Neutrophil (primary cell): ENCODE measurements at regions not wholly inside any gene's neighbourhood (a gene's known extent, or its start where the extent isn't known, plus 50 kb on each side); places are given as distances from the start of the nearest gene placed in this dataset.
"Not testable (repeated sequence)": the region's sequence is repeated elsewhere in the genome, so short reads cannot be mapped to it uniquely, and the experiment has no call there.

ENCODE experiments used
- H3K27ac ChIP-seq: fragments of 200-600 bp; sonication (generic); 2 replicates; pipeline ENCODE4 v1.5.1; 2016; ENCODE audit warnings: mild to moderate bottlenecking, moderate library complexity
- H3K27me3 ChIP-seq: fragments of 200-600 bp; sonication (generic); 2 replicates; pipeline ENCODE4 v1.6.0; 2016; ENCODE audit warnings: mild to moderate bottlenecking
- H3K36me3 ChIP-seq: fragments of 200-600 bp; sonication (generic); 2 replicates; pipeline ENCODE4 v1.5.1; 2017
- H3K4me1 ChIP-seq, 2 experiments: fragments of 200-600 bp in 1 of 2; sonication (generic) in 1 of 2; 1 replicate in 1 of 2; 2 replicates in 1 of 2; pipeline versions ENCODE4 v1.5.1 to v1.6.1; 2013 to 2016; ENCODE audit warnings: low read depth in 1 of 2, low read length in 1 of 2, mild to moderate bottlenecking in 1 of 2, moderate library complexity in 1 of 2; ENCODE audit not compliant: control insufficient read depth in 1 of 2, insufficient read depth in 1 of 2
- H3K4me3 ChIP-seq, 2 experiments: fragments of 200-600 bp in 1 of 2; sonication (generic) in 1 of 2; 1 replicate in 1 of 2; 2 replicates in 1 of 2; pipeline ENCODE4 v1.5.1; 2013 to 2016; ENCODE audit warnings: low read depth in 1 of 2, low read length in 1 of 2, mild to moderate bottlenecking in 1 of 2, moderate library complexity in 1 of 2
- H3K9me3 ChIP-seq: fragments of 200-600 bp; sonication (generic); 2 replicates; pipeline ENCODE4 v1.5.1; 2016
- CTCF ChIP-seq: fragments of 200-600 bp; sonication (generic); IDR thresholded peaks from 2 replicates; pipeline ENCODE4 v1.5.1; 2016; ENCODE audit warnings: antibody characterized with exemption

- not testable (repeated sequence) for H3K27me3 ChIP-seq, H3K9me3 ChIP-seq, H3K36me3 ChIP-seq, H3K27ac ChIP-seq, H3K4me3 ChIP-seq, H3K4me1 ChIP-seq
Measured at GRCh38 chr15:31643955-31644354, 317.3 kb downstream of the KLF13 start.

GRCh38 chr15:31644761-31645160 lies 318.1 kb downstream of the KLF13 start:
- H3K36me3 ChIP-seq, H3K4me1 ChIP-seq, H3K27ac ChIP-seq, H3K9me3 ChIP-seq, H3K27me3 ChIP-seq, H3K4me3 ChIP-seq: not testable (repeated sequence)

GRCh38 chr15:31647337-31647826 lies 320.7 kb downstream of the KLF13 start:
- H3K9me3 ChIP-seq, H3K27me3 ChIP-seq, H3K4me3 ChIP-seq, H3K36me3 ChIP-seq, H3K27ac ChIP-seq, H3K4me1 ChIP-seq: not testable (repeated sequence)

DNA sequence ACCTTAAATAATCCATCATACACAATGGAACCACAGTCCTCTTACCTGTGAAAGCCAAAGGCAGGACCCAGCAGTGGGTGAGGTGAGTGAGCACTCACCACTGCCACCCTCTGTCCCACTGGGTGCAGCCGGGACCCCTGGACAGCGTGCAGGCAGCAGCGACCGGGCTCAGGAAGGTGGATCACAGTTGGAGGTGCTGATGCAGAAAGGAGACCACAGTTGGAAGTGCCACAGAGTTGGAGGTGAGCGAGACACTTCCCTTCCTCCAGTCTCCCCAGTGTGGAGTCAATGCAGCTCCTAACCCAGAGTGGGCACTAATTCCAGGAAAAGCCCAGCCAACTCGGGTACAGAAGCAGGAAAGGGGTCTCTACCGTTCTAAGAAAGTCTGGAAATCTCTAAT lies 323.0 kb downstream of the KLF13 start:
- not testable (repeated sequence) for H3K36me3 ChIP-seq, H3K27ac ChIP-seq, H3K27me3 ChIP-seq, H3K4me3 ChIP-seq, H3K9me3 ChIP-seq, H3K4me1 ChIP-seq

GRCh38 chr15:31650055-31650701 lies 323.5 kb downstream of the KLF13 start:
- not testable (repeated sequence) for H3K4me3 ChIP-seq, H3K4me1 ChIP-seq, H3K9me3 ChIP-seq, H3K27ac ChIP-seq, H3K36me3 ChIP-seq, H3K27me3 ChIP-seq

DNA sequence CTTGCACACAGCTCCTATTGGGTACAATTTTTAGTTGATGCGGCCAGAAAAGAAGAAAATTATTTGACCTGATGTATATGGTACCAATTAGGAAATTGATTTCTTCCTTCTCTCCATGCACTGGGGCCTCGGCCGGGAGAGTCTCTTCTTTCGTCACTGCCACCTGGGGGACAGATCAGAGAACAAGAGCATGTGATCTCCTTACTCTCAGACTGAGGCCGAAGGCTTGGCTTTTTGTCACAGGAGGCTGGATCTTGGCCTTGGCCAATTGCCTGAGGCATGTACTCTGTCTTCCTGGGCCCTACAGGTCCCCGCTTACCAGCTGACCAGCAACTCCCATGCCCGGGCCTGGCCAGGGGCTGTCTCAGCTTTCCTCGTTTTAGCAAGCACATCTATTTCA lies 330.3 kb downstream of the KLF13 start:
- not testable (repeated sequence) for H3K27me3 ChIP-seq, H3K4me1 ChIP-seq, H3K4me3 ChIP-seq, H3K9me3 ChIP-seq, H3K36me3 ChIP-seq, H3K27ac ChIP-seq

DNA sequence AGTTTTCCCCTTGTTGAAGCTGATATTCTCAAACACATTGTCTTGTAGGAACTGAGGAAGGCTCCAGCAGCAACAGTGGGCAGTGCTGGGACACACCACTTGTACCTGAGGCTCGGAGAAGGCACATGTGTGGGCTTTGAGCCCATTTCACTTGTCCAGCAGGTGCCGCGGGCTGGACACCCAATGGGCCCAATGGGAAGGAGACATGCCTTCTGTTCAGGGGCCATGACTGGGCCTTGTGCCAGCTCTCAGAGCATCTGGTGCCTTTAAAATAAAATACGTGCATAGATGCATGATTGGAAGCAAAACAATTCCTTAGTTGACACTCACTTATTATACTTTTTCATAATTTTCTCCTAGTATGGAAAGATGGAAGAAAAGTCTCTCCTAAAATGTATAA lies 334.2 kb downstream of the KLF13 start:
- TF ChIP-seq CTCF = no peak

GRCh38 chr15:31665732-31666131 lies 339.1 kb downstream of the KLF13 start:
- not testable (repeated sequence) for H3K9me3 ChIP-seq, H3K4me3 ChIP-seq, H3K36me3 ChIP-seq, H3K4me1 ChIP-seq, H3K27ac ChIP-seq, H3K27me3 ChIP-seq

More for the DNA sequence above, 334.2 kb downstream of the KLF13 start:
- H3K4me1 ChIP-seq = no peaks in the 10 kb centered on the region
- no peak overlapping the region for H3K4me3 ChIP-seq
- no peaks in the 10 kb centered on the region for H3K27me3 ChIP-seq
- no peak overlapping the region for H3K27ac ChIP-seq
- H3K9me3 ChIP-seq = no peaks in the 10 kb centered on the region
- H3K36me3 ChIP-seq = no peaks in the 10 kb centered on the region

DNA sequence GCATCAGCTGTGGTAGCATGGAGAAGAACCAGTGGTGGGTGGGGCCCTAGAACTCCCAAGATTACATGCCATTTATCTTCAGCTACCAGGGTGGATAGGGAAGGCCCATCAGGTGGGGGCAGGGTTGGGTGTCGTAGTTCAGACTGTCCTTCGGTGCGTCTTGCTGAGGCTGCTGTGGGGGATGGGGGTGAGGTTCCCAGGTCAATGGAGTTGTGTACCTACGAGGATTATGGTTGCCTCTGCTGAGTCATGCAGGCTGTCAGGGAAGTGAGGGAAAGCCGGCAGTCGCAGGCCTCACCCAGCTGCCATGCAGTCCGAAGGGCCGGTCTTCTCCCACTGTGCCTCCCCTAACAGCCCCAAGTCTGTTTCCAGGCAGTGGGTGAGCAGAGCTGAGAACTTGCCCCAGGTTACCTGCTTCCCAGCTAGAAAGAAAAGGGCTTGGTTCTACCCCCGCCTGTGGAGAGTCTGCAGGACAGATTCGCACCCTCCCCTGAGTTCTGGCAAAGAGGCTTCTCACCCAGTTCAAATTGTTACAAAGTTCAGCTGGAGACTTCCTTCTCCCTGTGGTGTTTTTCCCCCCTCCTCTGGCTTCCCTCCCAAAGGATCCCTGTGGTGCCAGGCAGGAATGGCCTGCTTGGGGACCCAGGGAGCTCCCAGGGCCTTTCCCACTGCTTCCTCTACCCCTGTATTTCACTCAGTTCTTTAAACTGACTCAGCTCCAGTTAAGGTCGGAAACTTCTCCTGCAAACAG lies 342.7 kb downstream of the KLF13 start:
- H3K36me3 ChIP-seq, H3K4me3 ChIP-seq, H3K9me3 ChIP-seq, H3K27me3 ChIP-seq, H3K27ac ChIP-seq, H3K4me1 ChIP-seq: not testable (repeated sequence)

DNA sequence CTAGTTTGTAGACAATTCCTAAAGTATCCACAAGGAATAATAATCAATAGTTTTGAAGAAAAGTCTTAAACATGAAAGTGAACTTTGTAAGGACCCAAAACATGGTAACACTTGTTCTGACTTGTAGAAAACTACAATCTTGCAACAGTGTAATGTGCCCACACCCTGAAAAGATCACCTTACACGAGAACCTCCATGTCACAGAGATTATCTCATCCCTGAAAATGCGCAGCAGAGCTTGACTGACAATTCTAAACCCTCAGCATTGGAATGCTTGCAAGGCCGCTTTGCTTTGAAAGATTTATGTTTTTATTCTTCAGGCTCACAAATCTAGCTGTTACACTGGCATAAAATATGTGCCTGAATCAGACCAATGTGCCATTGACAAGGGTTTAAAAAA lies 346.6 kb downstream of the KLF13 start:
- H3K27ac ChIP-seq, H3K4me1 ChIP-seq, H3K36me3 ChIP-seq, H3K27me3 ChIP-seq, H3K9me3 ChIP-seq, H3K4me3 ChIP-seq: not testable (repeated sequence)

DNA sequence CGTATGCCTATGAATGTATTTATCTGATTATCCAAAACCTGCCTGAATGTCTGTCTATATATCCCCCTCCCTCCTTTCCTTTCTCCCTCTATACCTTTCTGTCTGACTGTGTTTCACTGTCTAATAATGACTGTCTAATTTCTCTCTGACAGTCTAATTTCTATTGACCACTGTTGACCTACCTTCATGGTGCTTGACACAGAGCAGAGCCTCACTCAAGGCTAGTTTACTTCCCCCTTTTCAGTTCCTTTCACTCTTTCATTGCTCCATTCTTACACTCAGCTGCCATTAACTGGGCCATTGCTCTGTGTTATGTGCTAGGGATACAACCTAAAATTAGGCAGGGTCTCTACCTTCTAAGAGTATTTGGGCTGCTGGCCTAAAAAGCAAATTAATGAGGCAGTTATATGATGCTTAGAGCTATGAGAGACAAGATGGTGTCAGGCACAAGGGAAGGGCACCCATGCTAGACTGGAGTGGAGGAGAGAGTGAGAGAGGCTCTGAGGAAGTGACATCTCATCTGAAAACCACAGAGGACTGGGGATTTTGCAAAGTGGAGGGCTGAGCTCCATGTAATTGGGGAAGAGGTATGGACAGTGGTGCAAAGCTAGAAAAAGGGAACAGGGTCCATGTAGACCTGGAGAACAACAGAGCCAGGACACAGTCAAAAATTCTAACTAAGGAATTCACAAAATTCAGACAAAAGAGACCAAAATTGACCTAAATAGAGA lies 348.6 kb upstream of the CHRNA7 start:
- H3K4me1 ChIP-seq, H3K4me3 ChIP-seq, H3K9me3 ChIP-seq, H3K27me3 ChIP-seq, H3K36me3 ChIP-seq, H3K27ac ChIP-seq: not testable (repeated sequence)

GRCh38 chr15:31687088-31687487 lies 343.2 kb upstream of the CHRNA7 start:
- not testable (repeated sequence) for H3K4me3 ChIP-seq, H3K4me1 ChIP-seq, H3K9me3 ChIP-seq, H3K27me3 ChIP-seq, H3K36me3 ChIP-seq, H3K27ac ChIP-seq

- not testable (repeated sequence) for H3K27me3 ChIP-seq, H3K36me3 ChIP-seq, H3K4me3 ChIP-seq, H3K9me3 ChIP-seq, H3K27ac ChIP-seq, H3K4me1 ChIP-seq
Measured at GRCh38 chr15:31696509-31696908, 333.8 kb upstream of the CHRNA7 start.
